MCF 10A (cell line): ENCODE measurements at regions not wholly inside any gene's neighbourhood (a gene's known extent, or its start where the extent isn't known, plus 50 kb on each side); places are given as distances from the start of the nearest gene placed in this dataset.

ENCODE experiments used
- BruUV-seq: library from RNA; stranded (reverse); fragments of 400-500 nt; replicated peaks from 2 replicates; lab custom pipeline; 2021; lab: Mats Ljungman, UMichigan
- CTCF ChIA-PET: fragments of 300-600 bp; sonication (Branson Sonifier 250); formaldehyde crosslinking; extraction: SDS; loops from one replicate; lab custom pipeline; 2021; ENCODE audit warnings: antibody characterized with exemption, inconsistent platforms; lab: Yijun Ruan, JAX
- POLR2A ChIA-PET: fragments of 300-600, 350-650 bp; sonication (Branson Sonifier 250); formaldehyde crosslinking; extraction: SDS; loops from one replicate; lab custom pipeline; 2020; ENCODE audit warnings: antibody characterized with exemption, inconsistent platforms; lab: Yijun Ruan, JAX
- DNase-seq: peaks from one replicate; pipeline ENCODE4 v3.0.0-alpha.2; 2018; ENCODE audit not compliant: unreplicated experiment
- H3K27ac Mint-ChIP-seq: one replicate; pipeline ENCODE4 v1.8.0; 2022; ENCODE audit warnings: mild to moderate bottlenecking, low read depth, mixed read lengths; ENCODE audit not compliant: unreplicated experiment
- H3K27me3 Mint-ChIP-seq: one replicate; pipeline ENCODE4 v1.8.0; 2022; ENCODE audit warnings: mixed read lengths; ENCODE audit not compliant: insufficient read depth, unreplicated experiment
- H3K36me3 Mint-ChIP-seq: one replicate; pipeline ENCODE4 v1.8.0; 2022; ENCODE audit warnings: mild to moderate bottlenecking, moderate library complexity, mixed read lengths; ENCODE audit not compliant: insufficient read depth, unreplicated experiment
- H3K4me1 Mint-ChIP-seq: one replicate; pipeline ENCODE4 v1.8.0; 2022; ENCODE audit warnings: mixed read lengths; ENCODE audit not compliant: insufficient read depth, unreplicated experiment
- H3K4me3 Mint-ChIP-seq: one replicate; pipeline ENCODE4 v1.8.0; 2022; ENCODE audit warnings: mild to moderate bottlenecking, moderate library complexity, mixed read lengths; ENCODE audit not compliant: unreplicated experiment
- H3K9me3 Mint-ChIP-seq: one replicate; pipeline ENCODE4 v1.8.0; 2022; ENCODE audit warnings: mixed read lengths; ENCODE audit not compliant: unreplicated experiment
- intact Hi-C: fragments of 100-400 bp; cut with micrococcal nuclease; formaldehyde crosslinking; loops from 2 replicates; pipeline ENCODE4 v1.14.1; 2022
- TF ChIP-seq, protein P1 (sequence below): fragments of 200-600 bp; IDR thresholded peaks from one replicate; pipeline ENCODE4 v1.8.0; 2022; ENCODE audit warnings: antibody characterized with exemption, mild to moderate bottlenecking; ENCODE audit not compliant: unreplicated experiment

DNA sequence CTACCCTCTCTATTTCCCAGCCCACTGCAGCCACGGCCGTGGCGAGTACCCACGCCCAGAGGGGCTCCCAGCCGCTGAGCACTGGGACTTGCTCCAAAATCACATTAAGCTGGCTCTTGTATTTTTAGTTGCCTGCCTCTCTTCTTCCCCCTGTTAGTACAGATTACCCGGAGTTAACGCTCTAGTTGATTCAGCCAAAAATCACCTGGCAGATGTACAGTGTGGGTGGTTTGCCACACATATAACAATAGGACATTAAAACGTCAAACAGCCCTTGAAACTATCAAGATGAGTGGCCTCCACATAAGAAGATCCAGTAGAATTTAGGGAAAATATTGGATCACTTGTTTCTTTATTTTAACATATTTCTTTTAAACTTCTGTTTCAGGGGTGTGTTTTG, 268.8 kb upstream of the PRDM1 start:
- no peaks in the 10 kb centered on the region for H3K27me3 Mint-ChIP-seq
- DNase-seq = no peak
- H3K4me3 Mint-ChIP-seq = no peak overlapping the region
- peaks cover 5% of the 10 kb centered on the region for H3K4me1 Mint-ChIP-seq
- H3K36me3 Mint-ChIP-seq = no peaks in the 10 kb centered on the region
- BruUV-seq = no TSS peak
- ChIA-PET CTCF (interaction anchor here (1.5 kb wide), 1 partner anchor 19 kb away, joined by 6 read pairs; no protein-coding TSS in a partner anchor), POLR2A (no interaction called here)
- no peak overlapping the region for H3K27ac Mint-ChIP-seq
- H3K9me3 Mint-ChIP-seq = peaks cover 5% of the 10 kb centered on the region
- TF ChIP-seq, protein P1, sequence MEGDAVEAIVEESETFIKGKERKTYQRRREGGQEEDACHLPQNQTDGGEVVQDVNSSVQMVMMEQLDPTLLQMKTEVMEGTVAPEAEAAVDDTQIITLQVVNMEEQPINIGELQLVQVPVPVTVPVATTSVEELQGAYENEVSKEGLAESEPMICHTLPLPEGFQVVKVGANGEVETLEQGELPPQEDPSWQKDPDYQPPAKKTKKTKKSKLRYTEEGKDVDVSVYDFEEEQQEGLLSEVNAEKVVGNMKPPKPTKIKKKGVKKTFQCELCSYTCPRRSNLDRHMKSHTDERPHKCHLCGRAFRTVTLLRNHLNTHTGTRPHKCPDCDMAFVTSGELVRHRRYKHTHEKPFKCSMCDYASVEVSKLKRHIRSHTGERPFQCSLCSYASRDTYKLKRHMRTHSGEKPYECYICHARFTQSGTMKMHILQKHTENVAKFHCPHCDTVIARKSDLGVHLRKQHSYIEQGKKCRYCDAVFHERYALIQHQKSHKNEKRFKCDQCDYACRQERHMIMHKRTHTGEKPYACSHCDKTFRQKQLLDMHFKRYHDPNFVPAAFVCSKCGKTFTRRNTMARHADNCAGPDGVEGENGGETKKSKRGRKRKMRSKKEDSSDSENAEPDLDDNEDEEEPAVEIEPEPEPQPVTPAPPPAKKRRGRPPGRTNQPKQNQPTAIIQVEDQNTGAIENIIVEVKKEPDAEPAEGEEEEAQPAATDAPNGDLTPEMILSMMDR = no peak
- intact Hi-C loops = no loop called here

DNA sequence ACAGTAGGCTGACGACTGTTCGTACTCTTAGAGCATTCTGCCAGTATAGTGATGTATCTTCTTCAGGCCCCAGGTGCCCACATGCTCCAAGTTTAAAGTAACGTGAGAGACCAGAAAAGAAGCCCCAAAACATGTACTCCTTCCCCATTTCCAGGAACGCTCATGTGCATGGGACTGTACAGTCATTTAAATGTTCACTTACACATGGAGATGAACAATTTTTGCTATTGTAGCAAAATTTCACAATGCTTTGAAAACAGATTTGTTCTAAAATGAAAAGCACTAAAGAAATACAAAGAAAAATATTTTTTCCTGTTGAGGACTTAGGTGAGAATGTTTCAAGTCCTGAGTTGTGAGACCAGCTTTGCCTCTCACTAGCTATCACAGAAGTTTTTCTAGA, 269.3 kb upstream of the PRDM1 start:
- no peak overlapping the region for H3K27ac Mint-ChIP-seq
- BruUV-seq = no TSS peak
- H3K9me3 Mint-ChIP-seq = no peaks in the 10 kb centered on the region
- H3K4me3 Mint-ChIP-seq = no peak overlapping the region
- POLR2A ChIA-PET = no interaction called here
- no peaks in the 10 kb centered on the region for H3K27me3 Mint-ChIP-seq
- TF ChIP-seq, protein P1 = no peak
- H3K36me3 Mint-ChIP-seq = no peaks in the 10 kb centered on the region
- CTCF ChIA-PET = no interaction called here
- intact Hi-C loops = no loop called here
- no peak for DNase-seq
- peaks cover 5% of the 10 kb centered on the region for H3K4me1 Mint-ChIP-seq

DNA sequence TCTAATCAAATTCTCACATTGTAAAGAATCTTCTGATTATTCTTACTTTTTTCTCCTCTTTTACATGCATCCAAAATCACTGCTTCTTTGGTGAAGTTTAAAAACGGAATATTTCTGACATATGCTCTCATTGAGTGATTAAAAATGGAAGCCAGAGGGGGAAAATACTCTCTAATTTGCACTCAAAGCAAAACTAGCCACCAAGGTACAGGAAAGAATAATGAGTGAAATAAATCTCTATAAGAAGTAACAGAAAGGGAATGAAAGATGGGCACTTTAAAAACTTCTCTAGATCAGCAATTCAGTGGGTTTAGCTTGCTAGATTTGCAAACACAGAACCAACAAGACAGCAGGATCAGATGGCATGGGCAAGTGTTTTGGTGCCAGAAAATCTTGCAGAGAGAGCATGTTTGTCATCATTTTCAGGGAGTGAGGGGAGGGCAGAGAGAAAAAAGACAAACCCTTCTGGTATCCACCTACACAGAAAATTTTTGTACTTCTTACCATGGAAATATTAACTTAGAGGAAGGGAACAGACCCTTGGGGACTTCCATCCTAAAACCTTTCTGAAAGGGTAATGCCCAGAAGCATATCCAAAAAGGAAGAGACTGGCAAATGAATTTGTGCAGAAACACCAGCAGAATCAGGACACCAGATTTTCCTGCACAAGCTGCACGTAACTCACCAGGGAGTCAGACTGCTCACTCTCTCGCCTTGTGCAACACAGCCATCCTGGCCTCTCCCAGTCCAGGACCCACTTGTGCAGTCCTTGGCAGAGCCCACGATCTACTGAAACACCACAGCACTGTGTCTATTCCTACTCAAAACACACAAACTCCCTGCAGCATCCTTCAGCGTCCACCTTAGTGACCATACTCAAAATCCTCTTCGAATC, 270.2 kb upstream of the PRDM1 start:
- Mint-ChIP-seq H3K36me3 (no peaks in the 10 kb centered on the region), H3K4me1 (peaks cover 6% of the 10 kb centered on the region), H3K4me3 (no peak overlapping the region), H3K27me3 (no peaks in the 10 kb centered on the region), H3K9me3 (no peaks in the 10 kb centered on the region), H3K27ac (no peak overlapping the region)
- no TSS peak for BruUV-seq
- no peak for DNase-seq
- POLR2A ChIA-PET = no interaction called here
- intact Hi-C loops = no loop called here
- CTCF ChIA-PET = interaction anchor here (0.6 kb wide), 1 partner anchor 480 kb away, joined by 3 read pairs; no protein-coding TSS in a partner anchor
- TF ChIP-seq, protein P1 = no peak

DNA sequence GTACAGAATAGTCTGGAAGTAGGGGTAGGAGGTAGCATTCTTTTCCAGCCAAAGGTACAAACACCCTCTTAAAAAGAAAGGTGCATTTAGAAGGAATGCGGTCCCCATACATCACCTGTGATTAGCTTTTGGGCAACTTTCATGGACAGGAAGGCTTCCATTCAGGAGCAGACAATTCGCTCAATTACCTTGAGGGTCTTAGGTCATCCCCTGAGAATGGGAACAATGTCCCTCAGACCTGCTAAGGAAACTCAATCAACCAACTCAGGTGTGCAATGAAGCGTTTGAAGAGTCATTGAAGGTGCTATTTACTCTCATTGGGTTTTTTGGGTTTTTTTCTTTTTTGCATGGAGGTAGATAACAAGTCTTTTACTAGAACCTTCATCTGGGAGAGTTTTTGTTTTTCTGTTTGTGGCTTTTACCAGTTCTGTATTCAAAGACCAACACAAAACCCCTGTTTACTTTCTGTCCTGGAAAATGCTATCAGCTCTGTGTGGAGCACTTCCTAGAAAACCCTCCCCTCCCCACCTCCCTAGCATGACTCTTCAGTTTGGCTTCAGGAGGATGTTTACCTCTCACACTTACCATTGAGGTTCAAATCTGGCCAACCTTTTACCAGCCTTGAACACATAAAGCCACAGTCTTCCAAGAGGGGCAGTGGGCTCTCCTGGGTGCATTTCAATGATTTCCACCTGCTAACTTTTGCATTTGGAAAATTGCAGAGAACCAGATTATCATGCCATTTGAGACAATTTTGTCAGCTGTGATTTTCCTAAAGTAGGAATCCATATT, 271.2 kb upstream of the PRDM1 start:
- TF ChIP-seq, protein P1 = no peak
- no peak overlapping the region for H3K4me3 Mint-ChIP-seq
- H3K27me3 Mint-ChIP-seq = no peaks in the 10 kb centered on the region
- H3K9me3 Mint-ChIP-seq = no peaks in the 10 kb centered on the region
- DNase-seq = no peak
- CTCF ChIA-PET = interaction anchor here (0.5 kb wide), 1 partner anchor 50 kb away, joined by 3 read pairs; no protein-coding TSS in a partner anchor
- POLR2A ChIA-PET = interaction anchor here (0.6 kb wide), 1 partner anchor 303 kb away, joined by 5 read pairs; no protein-coding TSS in a partner anchor
- H3K4me1 Mint-ChIP-seq = peaks cover 15% of the 10 kb centered on the region
- no TSS peak for BruUV-seq
- intact Hi-C loops = no loop called here
- H3K36me3 Mint-ChIP-seq = no peaks in the 10 kb centered on the region
- no peak overlapping the region for H3K27ac Mint-ChIP-seq
